ENCODE measurements at regions not wholly inside any gene's neighbourhood (a gene's known extent, or its start where the extent isn't known, plus 50 kb on each side); places are given as distances from the start of the nearest gene placed in this dataset.

GRCh38 chr9:3049636-3050035 lies 205.7 kb upstream of the PUM3 start:
- DNase-seq (ENCODE audit: low read depth): no peak

- no peak for DNase-seq (ENCODE audit: low read depth)
These were observed 204.0 kb upstream of the PUM3 start for GRCh38 chr9:3047912-3048311.

GRCh38 chr9:3045153-3045552 lies 201.3 kb upstream of the PUM3 start:
- DNase-seq (ENCODE audit: low read depth): no peak

GRCh38 chr9:3043369-3043768 lies 199.5 kb upstream of the PUM3 start:
- DNase-seq (ENCODE audit: low read depth): peak; percentile 11

- no peak for DNase-seq (ENCODE audit: low read depth)
These were observed 196.9 kb upstream of the PUM3 start for GRCh38 chr9:3040761-3041160.

- DNase-seq (ENCODE audit: low read depth): no peak
These were observed 192.4 kb upstream of the PUM3 start for GRCh38 chr9:3036333-3036700.

- DNase-seq (ENCODE audit: low read depth): no peak
These were observed 191.9 kb upstream of the PUM3 start for GRCh38 chr9:3035579-3036332.

GRCh38 chr9:3032898-3033297 lies 189.0 kb upstream of the PUM3 start:
- DNase-seq (ENCODE audit: low read depth): no peak

GRCh38 chr9:3028535-3028934 lies 184.6 kb upstream of the PUM3 start:
- DNase-seq (ENCODE audit: low read depth): no peak

- DNase-seq (ENCODE audit: low read depth): no peak
These were observed 183.3 kb upstream of the PUM3 start for GRCh38 chr9:3027210-3027609.

- DNase-seq (ENCODE audit: low read depth): no peak
These were observed 179.6 kb upstream of the PUM3 start for GRCh38 chr9:3023449-3023848.

GRCh38 chr9:3018691-3019230 lies 174.9 kb upstream of the PUM3 start:
- no peak for DNase-seq (ENCODE audit: low read depth)

GRCh38 chr9:3018071-3018470 lies 174.2 kb upstream of the PUM3 start:
- no peak for DNase-seq (ENCODE audit: low read depth)

- no peak for DNase-seq (ENCODE audit: low read depth)
These were observed 170.3 kb upstream of the PUM3 start for GRCh38 chr9:3014178-3014577.

GRCh38 chr9:3012842-3013241 lies 168.9 kb upstream of the PUM3 start:
- no peak for DNase-seq (ENCODE audit: low read depth)

- no peak for DNase-seq (ENCODE audit: low read depth)
These were observed 168.3 kb upstream of the PUM3 start for GRCh38 chr9:3012245-3012644.

- peak; percentile 7 for DNase-seq (ENCODE audit: low read depth)
These were observed 164.2 kb upstream of the PUM3 start for GRCh38 chr9:3008091-3008490.

- no peak for DNase-seq (ENCODE audit: low read depth)
These were observed 163.4 kb upstream of the PUM3 start for GRCh38 chr9:3007326-3007725.

GRCh38 chr9:3006851-3007250 lies 163.0 kb upstream of the PUM3 start:
- no peak for DNase-seq (ENCODE audit: low read depth)

- DNase-seq (ENCODE audit: low read depth): no peak
These were observed 160.7 kb upstream of the PUM3 start for GRCh38 chr9:3004572-3004971.

GRCh38 chr9:3001311-3001710 lies 157.4 kb upstream of the PUM3 start:
- DNase-seq (ENCODE audit: low read depth): no peak

- no peak for DNase-seq (ENCODE audit: low read depth)
These were observed 148.5 kb upstream of the PUM3 start for GRCh38 chr9:2992427-2992826.

- no peak for DNase-seq (ENCODE audit: low read depth)
These were observed 147.4 kb upstream of the PUM3 start for GRCh38 chr9:2991292-2991691.

- no peak for DNase-seq (ENCODE audit: low read depth)
These were observed 143.8 kb upstream of the PUM3 start for GRCh38 chr9:2987679-2988078.

All from amniotic epithelial cell (primary cell).